IMR-90 (cell line): ENCODE measurements at regions not wholly inside any gene's neighbourhood (a gene's known extent, or its start where the extent isn't known, plus 50 kb on each side); places are given as distances from the start of the nearest gene placed in this dataset.

Experiments
- MAFK ChIP-seq: IDR thresholded peaks from 2 replicates; pipeline ENCODE4 v1.6.1; 2012; ENCODE audit warnings: low read depth, low read length, improper control_type of control experiment
- MXI1 ChIP-seq: IDR thresholded peaks from 2 replicates; pipeline ENCODE4 v1.6.1; 2012; ENCODE audit warnings: low read depth, mild to moderate bottlenecking, low read length, moderate library complexity, borderline replicate concordance
- POLR2A ChIP-seq: IDR thresholded peaks from 2 replicates; pipeline ENCODE4 v1.6.1; 2012; ENCODE audit warnings: mild to moderate bottlenecking, low read depth, low read length
- RAD21 ChIP-seq: IDR thresholded peaks from 2 replicates; pipeline ENCODE4 v1.6.1; 2012; ENCODE audit warnings: low read length, improper control_type of control experiment
- RFX5 ChIP-seq: IDR thresholded peaks from 2 replicates; pipeline ENCODE4 v1.8.0; 2012; ENCODE audit warnings: low read depth, mild to moderate bottlenecking, low read length, moderate library complexity
- TF ChIP-seq, protein P1 (sequence below): conservative IDR thresholded peaks from 2 replicates; pipeline ENCODE4 v1.5.1; 2012; ENCODE audit warnings: mild to moderate bottlenecking, low read depth, low read length, improper control_type of control experiment

DNA sequence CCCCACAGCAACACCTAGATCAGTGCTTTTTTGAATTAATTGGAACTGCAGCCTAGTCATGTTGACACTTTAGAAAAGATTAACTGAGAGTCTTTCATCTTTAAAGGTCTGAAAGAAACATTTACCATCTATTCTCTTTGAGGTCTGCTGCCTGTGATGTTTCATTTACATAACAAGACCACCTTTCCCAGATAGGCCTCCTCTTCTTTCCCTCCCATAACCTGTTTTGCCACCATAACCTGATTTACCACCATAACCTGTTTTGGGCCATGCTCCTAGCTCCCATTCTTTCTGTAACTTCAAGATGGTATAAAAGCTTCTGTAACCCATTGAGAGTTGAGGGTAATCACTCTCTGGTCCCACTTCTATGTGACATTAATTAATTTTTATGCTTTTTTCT is 320.8 kb downstream of the PCDH20 start:
- no peak for TF ChIP-seq RFX5
- TF ChIP-seq POLR2A: no peak
- TF ChIP-seq, protein P1, sequence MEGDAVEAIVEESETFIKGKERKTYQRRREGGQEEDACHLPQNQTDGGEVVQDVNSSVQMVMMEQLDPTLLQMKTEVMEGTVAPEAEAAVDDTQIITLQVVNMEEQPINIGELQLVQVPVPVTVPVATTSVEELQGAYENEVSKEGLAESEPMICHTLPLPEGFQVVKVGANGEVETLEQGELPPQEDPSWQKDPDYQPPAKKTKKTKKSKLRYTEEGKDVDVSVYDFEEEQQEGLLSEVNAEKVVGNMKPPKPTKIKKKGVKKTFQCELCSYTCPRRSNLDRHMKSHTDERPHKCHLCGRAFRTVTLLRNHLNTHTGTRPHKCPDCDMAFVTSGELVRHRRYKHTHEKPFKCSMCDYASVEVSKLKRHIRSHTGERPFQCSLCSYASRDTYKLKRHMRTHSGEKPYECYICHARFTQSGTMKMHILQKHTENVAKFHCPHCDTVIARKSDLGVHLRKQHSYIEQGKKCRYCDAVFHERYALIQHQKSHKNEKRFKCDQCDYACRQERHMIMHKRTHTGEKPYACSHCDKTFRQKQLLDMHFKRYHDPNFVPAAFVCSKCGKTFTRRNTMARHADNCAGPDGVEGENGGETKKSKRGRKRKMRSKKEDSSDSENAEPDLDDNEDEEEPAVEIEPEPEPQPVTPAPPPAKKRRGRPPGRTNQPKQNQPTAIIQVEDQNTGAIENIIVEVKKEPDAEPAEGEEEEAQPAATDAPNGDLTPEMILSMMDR: no peak
- no peak for TF ChIP-seq RAD21
- TF ChIP-seq MAFK: no peak
- no peak for TF ChIP-seq MXI1
